HG03558 (cell line): ENCODE measurements at regions not wholly inside any gene's neighbourhood (a gene's known extent, or its start where the extent isn't known, plus 50 kb on each side); places are given as distances from the start of the nearest gene placed in this dataset.
A peak's percentile ranks its signal among the peaks of the same experiment; 100 is the strongest.
"Not testable (repeated sequence)": the region's sequence is repeated elsewhere in the genome, so short reads cannot be mapped to it uniquely, and the experiment has no call there.

Experiments used
- ATAC-seq: cut with Tn5 transposase; IDR thresholded peaks from one replicate; pipeline ENCODE4 v1.9.1; 2021; ENCODE audit warnings: moderate number of reproducible peaks; ENCODE audit not compliant: unreplicated experiment; ENCODE audit errors: extremely low read depth

GRCh38 chr18:54433368-54433767, 75.7 kb downstream of the C18orf54 start:
- ATAC-seq, result no peak

- ATAC-seq, result no peak
Observed at GRCh38 chr18:54433857-54434256, 76.2 kb downstream of the C18orf54 start.

GRCh38 chr18:54434453-54434852, 76.7 kb downstream of the C18orf54 start:
- ATAC-seq, result no peak

DNA sequence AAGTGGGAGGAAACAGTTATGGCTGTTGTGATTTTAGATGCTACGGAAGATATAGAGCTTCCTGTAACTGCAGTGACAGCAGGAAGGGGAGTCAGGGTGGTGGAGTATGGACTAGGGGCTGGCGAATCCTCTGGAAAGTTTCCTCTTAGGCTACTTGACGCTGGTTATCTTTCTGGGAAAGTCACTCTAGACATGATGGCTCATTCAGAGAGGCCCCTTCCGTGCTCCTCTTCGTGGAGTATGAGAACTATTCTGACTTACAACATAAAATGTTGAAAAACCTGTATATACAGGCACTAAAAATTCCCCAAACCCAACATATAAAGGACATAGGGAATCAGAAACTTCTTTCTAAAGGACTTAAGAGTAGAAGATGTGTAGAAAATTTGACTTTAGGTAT, 78.8 kb downstream of the C18orf54 start:
- ATAC-seq, result no peak

DNA sequence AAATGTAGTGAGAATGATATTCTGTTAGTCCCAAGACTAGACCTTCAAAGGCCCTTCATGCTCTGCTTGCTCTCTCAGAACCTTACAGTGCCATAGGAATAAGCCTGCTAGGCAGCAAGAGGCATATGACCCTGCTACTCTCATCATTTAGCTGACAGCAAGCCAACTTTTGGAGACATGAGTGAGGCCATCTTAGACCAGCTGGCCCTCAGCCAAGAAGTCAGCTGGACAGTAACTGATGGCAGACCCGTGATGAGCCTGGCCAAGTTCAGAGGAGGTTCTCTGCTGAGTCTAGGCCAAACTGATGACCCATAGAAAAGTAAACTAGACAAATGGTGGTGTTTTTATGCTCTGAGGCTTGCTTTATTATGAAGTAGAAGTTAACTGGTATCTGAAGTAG, 82.6 kb downstream of the C18orf54 start:
- ATAC-seq, result no peak

- ATAC-seq, result peak; percentile 49
Observed at GRCh38 chr18:54444319-54444914, 86.7 kb downstream of the C18orf54 start.

DNA sequence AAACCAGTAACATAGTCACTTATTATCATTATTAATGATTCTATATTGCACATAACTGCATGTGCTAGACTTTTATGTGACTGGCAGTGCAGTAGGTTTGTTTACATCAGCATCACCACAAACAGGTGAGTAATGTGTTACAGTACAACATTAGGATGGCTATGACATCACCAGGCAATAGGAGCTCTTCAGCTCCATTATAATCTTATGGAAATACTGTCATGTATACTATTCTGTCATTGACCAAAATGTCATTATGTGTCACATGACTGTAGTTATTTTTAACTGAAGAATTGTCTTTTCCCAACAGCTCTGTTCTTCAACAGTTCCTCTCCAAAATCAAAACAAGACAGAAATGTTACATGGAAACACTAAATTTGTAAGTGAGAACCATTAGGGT, 96.3 kb downstream of the C18orf54 start:
- no peak for ATAC-seq

- ATAC-seq, result no peak
Observed at GRCh38 chr18:54465502-54465901, 107.8 kb downstream of the C18orf54 start.

DNA sequence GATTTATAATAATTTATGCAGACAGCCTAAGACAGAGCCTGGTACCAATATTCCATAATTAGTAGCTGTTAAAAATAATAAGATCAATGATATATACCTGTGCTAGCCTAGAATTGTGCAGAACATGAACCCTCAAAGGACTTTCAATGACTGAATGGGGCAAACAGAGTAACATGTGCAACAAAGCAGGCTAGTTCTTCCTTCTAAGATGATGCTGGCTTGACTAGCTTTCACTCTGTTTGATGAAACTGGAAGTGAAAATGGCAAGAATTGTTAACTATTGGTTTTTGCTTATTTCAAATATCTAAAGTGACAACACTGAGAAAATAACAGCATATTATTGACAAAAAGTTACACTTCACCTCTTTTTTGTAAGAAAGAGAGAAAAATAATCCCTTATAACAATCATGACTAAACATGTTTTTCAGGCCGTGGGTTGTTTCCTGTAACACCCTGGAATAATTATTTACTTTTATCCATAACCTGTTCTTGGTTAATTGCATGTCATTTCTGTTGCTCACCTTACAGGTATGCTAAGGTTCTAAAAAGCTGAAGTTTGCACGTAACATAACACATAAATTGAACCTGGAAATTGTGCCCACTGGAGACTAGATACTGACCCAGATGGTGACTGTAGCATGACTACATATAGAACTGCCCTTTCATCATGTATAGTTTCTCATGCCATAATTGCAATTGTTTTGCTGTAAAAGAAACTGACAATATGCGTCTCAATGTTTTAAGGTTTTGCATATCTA, 108.7 kb downstream of the C18orf54 start:
- ATAC-seq, result no peak

GRCh38 chr18:54479365-54479764, 111.7 kb upstream of the DYNAP start:
- ATAC-seq, result no peak

DNA sequence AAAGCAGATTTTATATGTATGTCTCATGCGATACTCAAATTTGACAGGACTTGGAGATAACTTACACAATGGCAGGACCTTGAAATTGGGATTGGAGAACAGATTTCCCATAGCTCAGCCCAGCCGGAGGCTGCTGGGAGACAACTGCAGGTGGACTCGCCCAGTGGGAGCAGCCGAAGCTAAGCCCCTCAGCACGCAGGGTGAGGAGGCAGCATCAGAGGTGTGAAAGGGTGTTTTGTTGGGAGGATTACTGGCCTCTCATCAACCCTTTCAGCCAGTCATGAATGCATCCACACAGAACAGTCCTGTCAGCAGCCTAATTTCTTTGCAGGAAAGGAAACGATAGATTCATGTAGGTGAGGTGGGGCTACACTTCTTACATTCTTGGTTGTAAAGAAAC, 110.4 kb upstream of the DYNAP start:
- no peak for ATAC-seq

DNA sequence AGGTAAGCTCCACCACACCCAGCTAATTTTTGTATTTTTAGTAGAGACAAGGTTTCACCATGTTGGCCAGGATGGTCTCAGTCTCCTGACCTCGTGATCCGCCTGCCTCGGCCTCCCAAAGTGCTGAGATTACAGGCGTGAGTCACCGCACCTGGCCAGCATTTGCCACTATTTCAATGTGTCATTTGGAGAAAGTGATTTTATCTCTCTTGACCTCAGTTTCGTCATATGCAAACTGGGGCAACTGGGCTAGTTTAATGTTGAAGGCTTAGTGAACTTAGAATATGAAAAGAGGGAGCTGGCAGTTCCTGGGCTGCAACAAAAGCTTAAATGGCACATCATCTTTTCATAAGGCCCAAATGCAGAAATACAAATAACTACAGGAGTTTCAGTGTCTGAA, 88.6 kb upstream of the DYNAP start:
- not testable (repeated sequence) for ATAC-seq

DNA sequence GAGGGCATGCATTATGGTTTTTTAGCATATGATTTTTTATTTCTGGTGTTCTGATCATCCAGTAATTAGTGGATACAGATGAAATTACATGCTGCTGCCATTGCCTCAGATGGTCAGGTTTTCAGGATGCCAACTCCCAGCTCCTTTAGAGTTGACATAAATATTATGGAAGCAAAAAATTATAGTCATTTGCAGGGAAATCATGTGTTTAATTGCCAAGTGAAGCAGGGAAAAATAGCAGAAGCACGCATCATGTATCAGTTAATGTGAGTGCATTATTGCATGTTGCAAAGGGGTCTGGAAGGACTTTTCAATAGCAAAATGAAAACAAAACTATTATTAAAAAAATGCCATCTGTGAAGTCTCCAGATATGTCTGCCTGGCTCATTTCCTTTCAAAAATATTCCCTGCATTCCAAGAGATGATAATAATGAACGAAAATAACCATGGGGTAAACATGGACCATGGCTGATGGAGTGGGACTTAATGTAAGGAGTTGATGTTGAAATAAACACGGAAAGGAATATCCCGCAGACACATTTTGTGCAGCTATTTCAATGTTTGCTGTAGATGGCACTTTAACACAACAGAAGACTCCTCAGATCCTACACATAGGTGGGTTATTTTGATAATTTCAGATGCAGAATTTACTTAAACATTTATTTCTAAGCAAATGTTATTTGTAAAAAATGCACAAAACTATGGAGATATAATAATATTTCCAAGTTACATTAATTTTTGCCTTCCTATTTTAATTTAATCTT, 87.7 kb upstream of the DYNAP start:
- no peak for ATAC-seq

DNA sequence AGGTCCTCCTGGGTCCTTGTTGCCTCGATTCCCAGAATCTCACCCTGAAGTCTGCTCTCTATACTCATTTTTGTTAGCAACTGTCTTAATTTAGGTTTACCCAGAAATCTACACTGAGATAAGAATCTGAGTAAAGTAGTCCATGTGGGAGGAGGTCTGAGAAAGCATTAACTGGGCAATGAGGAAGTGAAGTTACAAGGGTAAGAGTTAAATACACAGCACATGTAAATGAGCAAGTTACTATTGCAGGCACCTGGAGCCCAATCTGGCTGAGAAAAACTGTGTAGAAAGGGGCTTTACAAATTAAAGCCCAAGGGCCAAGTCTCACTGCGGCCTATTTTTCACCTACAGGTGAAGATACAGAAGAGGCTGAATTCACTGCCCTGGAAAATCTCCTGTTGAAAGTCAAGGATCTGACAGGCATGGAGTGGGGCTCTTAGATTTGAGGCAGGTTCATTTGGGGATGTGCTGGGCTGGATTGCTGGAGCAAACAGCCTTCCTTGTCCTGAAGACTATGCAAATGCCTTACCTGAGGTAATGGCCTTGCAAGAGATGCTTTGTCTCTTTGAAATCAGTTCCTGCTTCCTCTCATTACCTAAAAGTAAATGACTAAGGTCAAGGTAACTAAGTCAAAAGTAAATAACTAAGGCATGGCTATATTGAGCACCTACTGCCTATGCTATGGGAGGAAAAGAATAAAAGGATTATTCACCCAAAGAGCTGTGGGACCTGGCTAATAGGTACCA, 84.4 kb upstream of the DYNAP start:
- ATAC-seq, result no peak

GRCh38 chr18:54509793-54510192, 81.3 kb upstream of the DYNAP start:
- ATAC-seq, result no peak

DNA sequence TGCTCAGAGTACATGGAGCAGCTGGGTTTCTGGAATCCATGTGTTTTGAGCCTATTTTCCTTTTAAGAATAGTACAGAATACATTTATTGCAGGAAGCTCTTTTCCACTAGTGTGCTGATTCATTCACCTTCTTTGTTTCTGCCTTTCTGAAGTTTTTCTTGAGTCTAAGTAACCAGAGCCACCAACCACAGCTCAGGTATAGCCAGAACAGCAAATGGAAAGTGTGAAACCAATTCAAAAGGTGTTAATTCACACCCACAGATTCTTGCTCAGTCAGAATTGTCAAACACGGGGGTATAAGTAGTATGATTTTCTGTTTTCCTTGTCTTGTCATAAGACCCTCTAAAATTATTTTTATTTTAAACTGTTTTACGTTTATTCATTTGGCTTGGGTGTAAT, 75.9 kb upstream of the DYNAP start:
- ATAC-seq, result no peak

GRCh38 chr18:54517521-54517920, 73.5 kb upstream of the DYNAP start:
- ATAC-seq, result no peak

- ATAC-seq, result no peak
Observed at GRCh38 chr18:54521846-54522245, 69.2 kb upstream of the DYNAP start.

DNA sequence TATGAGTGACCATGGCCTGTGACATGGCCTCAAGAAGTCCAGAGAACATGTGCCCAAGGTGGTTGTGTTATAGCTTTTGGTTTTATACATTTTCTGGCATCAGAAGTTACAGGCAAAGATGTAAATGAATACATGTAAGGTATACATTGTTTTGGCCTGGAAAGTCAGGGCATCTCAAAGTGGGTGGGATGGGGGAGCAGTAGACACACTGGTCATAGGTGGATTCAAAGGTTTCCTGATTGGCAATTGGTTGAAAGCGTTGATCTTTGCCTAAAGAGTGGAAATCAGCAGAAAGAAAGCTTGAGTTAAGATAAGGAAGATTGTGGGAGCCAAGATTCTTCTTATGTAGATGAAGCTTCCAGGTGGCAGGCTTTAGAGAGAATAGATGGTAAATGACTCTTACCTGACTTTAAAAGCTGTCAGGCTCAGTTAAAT, 62.1 kb upstream of the DYNAP start:
- ATAC-seq, result no peak

- no peak for ATAC-seq
Observed at GRCh38 chr18:54529444-54529843, 61.6 kb upstream of the DYNAP start.

DNA sequence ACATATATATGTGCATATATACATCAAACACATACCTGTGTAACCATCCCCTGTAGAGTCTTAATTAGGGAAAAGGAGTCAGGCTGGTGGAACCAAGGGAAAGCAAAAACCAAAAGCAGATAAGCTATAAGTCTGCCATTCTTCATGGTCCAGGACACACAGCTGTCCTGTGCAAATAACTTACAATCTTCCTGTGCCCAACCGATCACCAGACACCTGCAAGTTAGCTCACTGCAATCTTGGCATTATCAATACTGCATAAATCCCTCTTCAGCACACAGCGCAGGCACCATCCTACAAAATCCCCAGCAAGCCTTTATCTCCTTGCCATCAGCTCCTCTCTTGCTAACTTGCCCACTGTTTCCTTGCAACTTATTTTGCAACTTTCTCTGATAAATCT, 60.8 kb upstream of the DYNAP start:
- no peak for ATAC-seq
